DMS153 treated with DMSO at 0.1 percent for 48 hours (cell line): ENCODE measurements at regions not wholly inside any gene's neighbourhood (a gene's known extent, or its start where the extent isn't known, plus 50 kb on each side); places are given as distances from the start of the nearest gene placed in this dataset.
A peak's percentile ranks its signal among the peaks of the same experiment; 100 is the strongest.

Source experiments
- DNase-seq: peaks from one replicate; lab custom pipeline; 2025; ENCODE audit not compliant: unreplicated experiment; lab: John Stamatoyannopoulos, UW

GRCh38 chr6:168157272-168158212 lies 78.5 kb upstream of the FRMD1 start:
- DNase-seq: peak; percentile 56

- no peak for DNase-seq
These were observed 77.8 kb upstream of the FRMD1 start for GRCh38 chr6:168156742-168157265.

GRCh38 chr6:168155821-168156741 lies 77.1 kb upstream of the FRMD1 start:
- DNase-seq: no peak

- no peak for DNase-seq
These were observed 76.2 kb upstream of the FRMD1 start for GRCh38 chr6:168155193-168155592.

- no peak for DNase-seq
These were observed 75.4 kb upstream of the FRMD1 start for GRCh38 chr6:168154263-168154917.

GRCh38 chr6:168153553-168153952 lies 74.5 kb upstream of the FRMD1 start:
- DNase-seq: no peak

GRCh38 chr6:168152980-168153379 lies 74.0 kb upstream of the FRMD1 start:
- no peak for DNase-seq

- DNase-seq: no peak
These were observed 73.4 kb upstream of the FRMD1 start for GRCh38 chr6:168152306-168152963.

GRCh38 chr6:168150551-168151320 lies 71.7 kb upstream of the FRMD1 start:
- no peak for DNase-seq

- no peak for DNase-seq
These were observed 70.0 kb upstream of the FRMD1 start for GRCh38 chr6:168149015-168149414.

GRCh38 chr6:168148231-168148849 lies 69.3 kb upstream of the FRMD1 start:
- no peak for DNase-seq

GRCh38 chr6:168147205-168147738 lies 68.3 kb upstream of the FRMD1 start:
- peak; percentile 37 for DNase-seq

GRCh38 chr6:168145747-168146596 lies 67.0 kb upstream of the FRMD1 start:
- no peak for DNase-seq

- DNase-seq: no peak
These were observed 60.1 kb upstream of the FRMD1 start for GRCh38 chr6:168139121-168139520.

- no peak for DNase-seq
These were observed 59.4 kb upstream of the FRMD1 start for GRCh38 chr6:168138436-168138835.

GRCh38 chr6:168137024-168137423 lies 58.0 kb upstream of the FRMD1 start:
- DNase-seq: no peak

- DNase-seq: no peak
These were observed 57.6 kb upstream of the FRMD1 start for GRCh38 chr6:168136622-168137021.

- DNase-seq: no peak
These were observed 57.0 kb upstream of the FRMD1 start for GRCh38 chr6:168136001-168136400.
